ENCODE measurements at regions not wholly inside any gene's neighbourhood (a gene's known extent, or its start where the extent isn't known, plus 50 kb on each side); places are given as distances from the start of the nearest gene placed in this dataset.

GRCh38 chr17:13362341-13363122 lies 239.2 kb downstream of the HS3ST3A1 start:
- H3K4me3 Mint-ChIP-seq = peak overlapping the region; percentile 78
- H3K9me3 Mint-ChIP-seq = no peaks in the 10 kb centered on the region
- H3K27me3 Mint-ChIP-seq (ENCODE audit: insufficient read depth) = no peaks in the 10 kb centered on the region
- H3K36me3 Mint-ChIP-seq (ENCODE audit: low read depth) = no peaks in the 10 kb centered on the region
- no peak for TF ChIP-seq CTCF (IDR thresholded peaks at IDR 0.05)
- peaks cover 57% of the 10 kb centered on the region for H3K4me1 Mint-ChIP-seq (ENCODE audit: low read depth)
- H3K27ac Mint-ChIP-seq = peak overlapping the region; percentile 80
- peak; percentile 64 for DNase-seq

GRCh38 chr17:13359774-13360173 lies 242.0 kb downstream of the HS3ST3A1 start:
- H3K36me3 Mint-ChIP-seq (ENCODE audit: low read depth) = no peaks in the 10 kb centered on the region
- no peak overlapping the region for H3K27ac Mint-ChIP-seq
- H3K4me3 Mint-ChIP-seq = no peak overlapping the region
- no peaks in the 10 kb centered on the region for H3K9me3 Mint-ChIP-seq
- no peak for TF ChIP-seq CTCF (IDR thresholded peaks at IDR 0.05)
- H3K27me3 Mint-ChIP-seq (ENCODE audit: insufficient read depth) = no peaks in the 10 kb centered on the region
- DNase-seq = no peak
- peaks cover 43% of the 10 kb centered on the region for H3K4me1 Mint-ChIP-seq (ENCODE audit: low read depth)

- Mint-ChIP-seq H3K9me3 (no peaks in the 10 kb centered on the region), H3K36me3 (ENCODE audit: low read depth) (0 out of 2 replicates have a peak, but pooled peaks cover 4% of the 10 kb centered on the region), H3K4me1 (ENCODE audit: low read depth) (peaks cover 59% of the 10 kb centered on the region), H3K27me3 (ENCODE audit: insufficient read depth) (no peaks in the 10 kb centered on the region), H3K4me3 (no peak overlapping the region), H3K27ac (no peak overlapping the region)
- TF ChIP-seq CTCF (IDR thresholded peaks at IDR 0.05) = no peak
- DNase-seq = no peak
Measured at GRCh38 chr17:13355054-13355453, 246.7 kb downstream of the HS3ST3A1 start.

GRCh38 chr17:13353590-13353989 lies 248.1 kb downstream of the HS3ST3A1 start:
- Mint-ChIP-seq H3K4me3 (peak overlapping the region; percentile 22; the same call in 1 of the 2 replicates), H3K27ac (peak overlapping the region; percentile 75), H3K4me1 (ENCODE audit: low read depth) (peaks cover 64% of the 10 kb centered on the region), H3K36me3 (ENCODE audit: low read depth) (peaks cover 11% of the 10 kb centered on the region; the same call in 1 of the 2 replicates), H3K9me3 (peaks cover 4% of the 10 kb centered on the region; the same call in 1 of the 2 replicates), H3K27me3 (ENCODE audit: insufficient read depth) (no peaks in the 10 kb centered on the region)
- DNase-seq = peak; percentile 43
- no peak for TF ChIP-seq CTCF (IDR thresholded peaks at IDR 0.05)

GRCh38 chr17:13352747-13353415 lies 248.8 kb downstream of the HS3ST3A1 start:
- H3K27ac Mint-ChIP-seq = peak overlapping the region; percentile 75
- peaks cover 4% of the 10 kb centered on the region; the same call in 1 of the 2 replicates for H3K9me3 Mint-ChIP-seq
- H3K4me3 Mint-ChIP-seq = no peak overlapping the region
- H3K36me3 Mint-ChIP-seq (ENCODE audit: low read depth) = peaks cover 11% of the 10 kb centered on the region; the same call in 1 of the 2 replicates
- DNase-seq = no peak
- no peak for TF ChIP-seq CTCF (IDR thresholded peaks at IDR 0.05)
- H3K4me1 Mint-ChIP-seq (ENCODE audit: low read depth) = peaks cover 71% of the 10 kb centered on the region
- no peaks in the 10 kb centered on the region for H3K27me3 Mint-ChIP-seq (ENCODE audit: insufficient read depth)
